ENCODE measurements at regions not wholly inside any gene's neighbourhood (a gene's known extent, or its start where the extent isn't known, plus 50 kb on each side); places are given as distances from the start of the nearest gene placed in this dataset.
"Not testable (repeated sequence)": the region's sequence is repeated elsewhere in the genome, so short reads cannot be mapped to it uniquely, and the experiment has no call there.

DNA sequence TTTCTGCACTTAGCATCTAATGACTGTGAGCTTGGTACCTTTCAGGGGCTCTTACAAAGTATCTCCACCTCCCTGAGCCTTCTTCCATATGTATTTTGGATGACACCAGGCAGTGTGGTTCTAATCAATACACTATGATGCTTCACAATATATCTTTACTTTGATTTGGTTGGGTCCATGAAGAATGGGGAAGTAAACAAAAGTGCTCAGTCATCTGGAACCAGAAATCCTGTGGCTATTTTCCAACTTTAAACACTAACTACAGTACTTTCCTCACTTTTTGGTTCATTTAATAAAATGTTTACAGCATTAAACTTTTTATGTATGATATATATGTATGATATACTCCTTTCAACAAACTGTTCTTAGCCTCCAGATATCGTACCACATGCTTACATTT is 216.4 kb upstream of the AFF2 start:
- H3K36me3 ChIP-seq: no peaks in the 10 kb centered on the region
- no peak overlapping the region for H3K27ac ChIP-seq
- H3K4me1 ChIP-seq: no peaks in the 10 kb centered on the region
- no peak for DNase-seq
- H3K27me3 ChIP-seq: no peaks in the 10 kb centered on the region
- no peaks in the 10 kb centered on the region for H3K9me3 ChIP-seq
- TF ChIP-seq, protein P1, sequence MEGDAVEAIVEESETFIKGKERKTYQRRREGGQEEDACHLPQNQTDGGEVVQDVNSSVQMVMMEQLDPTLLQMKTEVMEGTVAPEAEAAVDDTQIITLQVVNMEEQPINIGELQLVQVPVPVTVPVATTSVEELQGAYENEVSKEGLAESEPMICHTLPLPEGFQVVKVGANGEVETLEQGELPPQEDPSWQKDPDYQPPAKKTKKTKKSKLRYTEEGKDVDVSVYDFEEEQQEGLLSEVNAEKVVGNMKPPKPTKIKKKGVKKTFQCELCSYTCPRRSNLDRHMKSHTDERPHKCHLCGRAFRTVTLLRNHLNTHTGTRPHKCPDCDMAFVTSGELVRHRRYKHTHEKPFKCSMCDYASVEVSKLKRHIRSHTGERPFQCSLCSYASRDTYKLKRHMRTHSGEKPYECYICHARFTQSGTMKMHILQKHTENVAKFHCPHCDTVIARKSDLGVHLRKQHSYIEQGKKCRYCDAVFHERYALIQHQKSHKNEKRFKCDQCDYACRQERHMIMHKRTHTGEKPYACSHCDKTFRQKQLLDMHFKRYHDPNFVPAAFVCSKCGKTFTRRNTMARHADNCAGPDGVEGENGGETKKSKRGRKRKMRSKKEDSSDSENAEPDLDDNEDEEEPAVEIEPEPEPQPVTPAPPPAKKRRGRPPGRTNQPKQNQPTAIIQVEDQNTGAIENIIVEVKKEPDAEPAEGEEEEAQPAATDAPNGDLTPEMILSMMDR (IDR thresholded peaks at IDR 0.05): no peak
- TF ChIP-seq POLR2A (IDR thresholded peaks at IDR 0.05): no peak
- H3K4me3 ChIP-seq: no peak overlapping the region

DNA sequence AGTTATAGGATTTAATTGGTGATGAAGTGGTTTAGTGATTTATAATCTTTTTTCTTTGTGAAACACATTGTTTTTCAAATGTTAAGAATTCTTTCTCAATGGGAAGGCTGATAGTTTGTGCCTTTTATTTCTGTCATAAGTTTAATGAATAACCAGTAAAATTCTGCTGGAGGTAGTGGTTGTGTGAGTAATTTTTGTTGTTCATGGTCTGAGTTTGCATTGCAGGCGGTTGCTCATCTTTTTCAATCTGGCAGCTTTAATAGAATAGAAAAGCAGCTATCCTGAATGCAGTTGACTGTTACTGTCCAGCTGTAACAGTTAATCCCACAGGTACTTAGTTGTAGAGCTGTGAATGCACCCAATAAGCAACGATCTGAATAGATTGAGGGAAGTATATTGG is 215.6 kb upstream of the AFF2 start:
- no peaks in the 10 kb centered on the region for H3K36me3 ChIP-seq
- DNase-seq: no peak
- no peaks in the 10 kb centered on the region for H3K27me3 ChIP-seq
- no peaks in the 10 kb centered on the region for H3K4me1 ChIP-seq
- no peak overlapping the region for H3K27ac ChIP-seq
- no peak for TF ChIP-seq POLR2A (IDR thresholded peaks at IDR 0.05)
- TF ChIP-seq, protein P1 (IDR thresholded peaks at IDR 0.05): no peak
- no peak overlapping the region for H3K4me3 ChIP-seq
- H3K9me3 ChIP-seq: no peaks in the 10 kb centered on the region

DNA sequence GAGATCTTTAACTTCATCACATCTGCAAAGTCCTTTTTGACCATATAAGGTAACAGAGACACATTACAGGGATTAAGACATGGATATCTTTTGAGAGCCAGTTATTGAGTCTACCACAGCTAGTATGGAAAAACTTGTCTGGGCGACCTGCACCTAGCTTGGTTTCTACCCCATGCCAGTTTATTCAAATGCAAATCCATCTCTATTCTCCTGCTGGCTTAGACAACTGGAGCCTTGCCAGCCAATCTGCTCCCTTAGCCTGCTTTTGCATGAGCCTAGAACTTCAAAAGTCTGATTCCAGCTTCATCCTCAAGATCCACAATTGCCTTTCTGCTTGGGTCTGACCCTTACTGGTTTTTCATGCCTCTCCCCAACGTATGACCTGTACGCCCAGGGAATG is 212.0 kb upstream of the AFF2 start:
- H3K27me3 ChIP-seq: no peaks in the 10 kb centered on the region
- no peak for TF ChIP-seq POLR2A (IDR thresholded peaks at IDR 0.05)
- TF ChIP-seq, protein P1 (IDR thresholded peaks at IDR 0.05): no peak

DNA sequence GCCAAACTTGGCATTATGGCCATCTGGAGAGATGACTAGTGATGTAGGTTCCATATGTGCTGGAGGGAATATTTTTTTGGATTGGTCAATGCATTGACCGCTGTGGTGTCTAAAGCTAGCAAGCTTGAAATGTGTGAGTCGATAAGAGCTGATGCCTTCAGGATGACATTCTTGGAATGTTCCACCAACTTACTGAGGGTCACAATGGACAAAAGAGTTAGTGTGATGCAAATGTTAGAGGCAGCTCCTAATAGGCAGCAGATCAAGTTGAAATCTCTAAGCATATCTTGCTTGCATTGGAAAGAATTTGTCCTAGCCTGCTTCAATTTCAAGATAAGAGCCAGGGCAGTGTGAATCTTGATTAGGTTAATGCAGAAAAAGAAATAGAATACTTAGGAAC is 210.4 kb upstream of the AFF2 start:
- TF ChIP-seq POLR2A (IDR thresholded peaks at IDR 0.05): no peak
- TF ChIP-seq, protein P1 (IDR thresholded peaks at IDR 0.05): no peak
- Histone ChIP-seq H3K9me3 (no peaks in the 10 kb centered on the region), H3K4me3 (no peak overlapping the region), H3K4me1 (no peaks in the 10 kb centered on the region), H3K27me3 (no peaks in the 10 kb centered on the region), H3K36me3 (no peaks in the 10 kb centered on the region), H3K27ac (no peak overlapping the region)
- DNase-seq: no peak

More for the DNA sequence above, 212.0 kb upstream of the AFF2 start:
- Histone ChIP-seq H3K27ac (no peak overlapping the region), H3K9me3 (no peaks in the 10 kb centered on the region), H3K4me1 (no peaks in the 10 kb centered on the region), H3K36me3 (no peaks in the 10 kb centered on the region), H3K4me3 (no peak overlapping the region)
- no peak for DNase-seq

DNA sequence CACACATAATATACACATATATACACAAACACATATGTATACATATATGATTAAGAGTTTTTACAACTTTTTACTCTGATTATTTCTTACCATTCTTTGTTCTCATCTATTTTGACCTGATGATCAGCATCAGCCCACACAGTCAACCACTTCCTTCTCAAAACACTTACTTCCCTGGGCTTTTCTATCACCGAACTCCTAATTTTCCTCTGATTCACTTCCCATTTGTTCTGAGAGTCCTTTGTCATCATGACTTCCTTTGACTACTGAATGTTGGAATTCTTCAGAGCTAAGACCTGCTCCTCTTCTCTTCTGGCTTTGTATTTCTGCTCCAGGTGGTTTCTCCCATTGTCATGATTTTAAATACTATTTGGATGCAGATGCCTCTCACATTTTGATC is 209.5 kb upstream of the AFF2 start:
- TF ChIP-seq, protein P1 (IDR thresholded peaks at IDR 0.05): no peak
- TF ChIP-seq POLR2A (IDR thresholded peaks at IDR 0.05): no peak
- no peak overlapping the region for H3K27ac ChIP-seq
- no peaks in the 10 kb centered on the region for H3K27me3 ChIP-seq
- H3K4me3 ChIP-seq: no peak overlapping the region
- H3K36me3 ChIP-seq: no peaks in the 10 kb centered on the region
- no peaks in the 10 kb centered on the region for H3K4me1 ChIP-seq
- DNase-seq: no peak
- no peaks in the 10 kb centered on the region for H3K9me3 ChIP-seq

DNA sequence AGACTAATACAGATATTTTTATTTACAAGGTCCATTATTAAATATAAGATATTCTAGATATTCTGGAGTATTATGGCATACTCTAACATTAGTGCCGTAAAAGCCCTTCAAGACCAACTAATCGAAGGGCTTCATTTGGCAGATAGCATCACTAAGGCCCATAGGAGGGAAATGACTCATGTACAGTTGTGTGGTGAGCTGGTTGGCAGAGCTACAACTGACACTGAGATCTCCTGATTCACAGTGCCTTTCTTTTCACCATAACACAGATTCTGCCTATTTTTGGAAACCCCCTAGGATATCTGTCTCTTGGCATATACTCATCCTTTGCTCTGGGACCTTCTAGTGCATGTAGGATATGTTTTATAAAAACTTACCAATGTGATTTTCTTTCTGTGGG is 201.7 kb upstream of the AFF2 start:
- H3K27me3 ChIP-seq: no peaks in the 10 kb centered on the region
- H3K9me3 ChIP-seq: no peaks in the 10 kb centered on the region
- H3K27ac ChIP-seq: no peak overlapping the region
- no peak overlapping the region for H3K4me3 ChIP-seq
- H3K36me3 ChIP-seq: no peaks in the 10 kb centered on the region
- no peak for DNase-seq
- no peak for TF ChIP-seq POLR2A (IDR thresholded peaks at IDR 0.05)
- TF ChIP-seq, protein P1 (IDR thresholded peaks at IDR 0.05): no peak
- no peaks in the 10 kb centered on the region for H3K4me1 ChIP-seq

DNA sequence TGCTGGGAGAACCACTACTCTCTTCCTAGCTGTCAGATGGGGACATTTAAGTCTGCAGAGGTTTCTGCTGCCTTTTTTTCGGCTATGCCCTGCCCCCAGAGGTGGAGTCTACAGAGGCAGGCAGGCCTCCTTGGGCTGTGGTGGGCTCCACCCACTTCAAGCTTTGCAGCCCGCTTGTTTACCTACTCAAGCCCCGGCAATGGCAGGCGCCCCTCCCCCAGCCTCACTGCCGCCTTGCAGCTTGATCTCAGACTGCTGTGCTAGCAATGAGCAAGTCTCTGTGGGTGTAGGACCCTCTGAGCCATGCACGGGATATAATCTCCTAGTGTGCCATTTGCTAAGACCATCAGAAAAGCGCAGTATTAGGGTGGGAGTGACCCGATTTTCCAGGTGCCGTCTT is 195.2 kb upstream of the AFF2 start:
- H3K27ac ChIP-seq, H3K4me3 ChIP-seq, H3K27me3 ChIP-seq, H3K9me3 ChIP-seq, DNase-seq, H3K4me1 ChIP-seq, H3K36me3 ChIP-seq: not testable (repeated sequence)

Measured in Peyer's patch (tissue), 4 donors.